ENCODE measurements at regions not wholly inside any gene's neighbourhood (a gene's known extent, or its start where the extent isn't known, plus 50 kb on each side); places are given as distances from the start of the nearest gene placed in this dataset.

DNA sequence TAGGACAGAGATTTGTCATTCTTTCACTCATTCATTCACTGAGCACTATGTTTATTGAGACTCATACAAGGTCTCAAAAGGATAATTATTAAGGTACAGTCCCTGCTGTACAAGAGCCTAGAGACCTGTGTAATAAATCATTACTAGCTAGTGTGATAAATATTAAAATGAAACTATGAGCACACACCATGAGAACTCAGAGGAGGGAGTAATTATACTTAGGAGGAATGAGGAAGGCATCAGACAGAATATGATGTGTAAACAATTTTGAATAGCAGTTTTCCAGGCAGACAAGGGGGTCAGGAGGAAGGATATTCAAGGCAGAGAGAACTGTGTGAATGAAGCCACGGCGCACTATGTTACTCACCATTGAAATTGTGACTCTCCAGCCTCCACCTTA, 300.8 kb upstream of the ISX start:
- Histone ChIP-seq H3K9ac (ENCODE audit: low read length in 5 of 5) (no peak overlapping the region), H3K4me3 (ENCODE audit: low read depth in 1 of 5, low read length in 5 of 5) (no peak overlapping the region), H3K4me1 (ENCODE audit: control insufficient read depth in 5 of 5, insufficient read depth in 5 of 5, low read length in 5 of 5) (no peaks in the 10 kb centered on the region), H3K36me3 (ENCODE audit: control insufficient read depth in 5 of 5, insufficient read depth in 5 of 5, low read length in 5 of 5) (no peaks in the 10 kb centered on the region), H3K27me3 (ENCODE audit: control insufficient read depth in 5 of 5, insufficient read depth in 4 of 5, low read length in 5 of 5) (peaks cover 0 to 2% (median 0%) of the 10 kb centered on the region in 5 donors), H3K27ac (ENCODE audit: low read depth, low read length) (no peak overlapping the region), H3K9me3 (ENCODE audit: control insufficient read depth in 5 of 5, low read length in 5 of 5) (peaks cover 0 to 3% (median 0%) of the 10 kb centered on the region in 5 donors)

DNA sequence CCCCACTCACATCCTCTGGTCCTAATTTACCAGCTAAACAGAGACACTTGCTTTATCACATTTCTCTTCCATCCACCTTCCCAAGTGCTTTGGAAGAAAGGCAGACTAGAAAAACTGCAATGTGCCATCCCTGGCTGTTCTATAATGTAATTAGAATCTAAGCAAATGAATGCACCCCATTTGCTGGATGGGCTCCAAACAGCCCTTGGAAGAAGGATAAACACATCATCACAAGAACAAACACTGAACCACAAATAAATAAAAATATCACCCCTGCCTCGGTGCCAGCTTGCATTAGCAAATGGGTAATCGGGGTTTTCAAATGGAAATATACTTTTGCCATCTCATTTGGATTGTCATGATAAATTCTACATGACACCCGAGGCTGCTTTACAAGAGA, 296.6 kb upstream of the ISX start:
- no peak overlapping the region for H3K9ac ChIP-seq (ENCODE audit: low read length in 5 of 5)
- H3K9me3 ChIP-seq (ENCODE audit: control insufficient read depth in 5 of 5, low read length in 5 of 5), result no peaks in the 10 kb centered on the region
- H3K36me3 ChIP-seq (ENCODE audit: control insufficient read depth in 5 of 5, insufficient read depth in 5 of 5, low read length in 5 of 5), result no peaks in the 10 kb centered on the region
- peaks cover 0 to 3% (median 0%) of the 10 kb centered on the region in 5 donors for H3K27me3 ChIP-seq (ENCODE audit: control insufficient read depth in 5 of 5, insufficient read depth in 4 of 5, low read length in 5 of 5)
- no peak overlapping the region for H3K4me3 ChIP-seq (ENCODE audit: low read depth in 1 of 5, low read length in 5 of 5)
- no peaks in the 10 kb centered on the region for H3K4me1 ChIP-seq (ENCODE audit: control insufficient read depth in 5 of 5, insufficient read depth in 5 of 5, low read length in 5 of 5)
- H3K27ac ChIP-seq (ENCODE audit: low read depth, low read length), result no peak overlapping the region

DNA sequence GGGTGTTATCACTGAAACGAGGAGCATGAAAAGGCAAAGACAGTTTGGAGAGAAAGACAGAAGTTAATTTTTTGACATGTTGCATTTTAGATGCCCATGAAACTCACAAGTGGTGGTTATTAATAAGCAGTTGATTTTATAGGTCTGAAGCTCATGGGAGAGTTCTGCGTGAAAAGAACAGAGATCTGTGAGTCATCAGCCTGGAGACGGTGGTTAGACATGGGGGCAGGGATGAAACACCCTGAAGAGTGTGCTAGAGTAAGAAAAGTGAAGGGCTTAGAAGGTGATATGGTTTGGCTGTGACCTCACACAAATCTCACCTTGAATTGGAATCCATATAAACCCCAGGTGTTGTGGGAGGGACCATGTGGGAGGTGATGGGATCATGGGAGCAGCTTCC, 289.1 kb upstream of the ISX start:
- peaks cover 0 to 3% (median 0%) of the 10 kb centered on the region in 5 donors for H3K27me3 ChIP-seq (ENCODE audit: control insufficient read depth in 5 of 5, insufficient read depth in 4 of 5, low read length in 5 of 5)
- no peaks in the 10 kb centered on the region for H3K4me1 ChIP-seq (ENCODE audit: control insufficient read depth in 5 of 5, insufficient read depth in 5 of 5, low read length in 5 of 5)
- no peaks in the 10 kb centered on the region for H3K36me3 ChIP-seq (ENCODE audit: control insufficient read depth in 5 of 5, insufficient read depth in 5 of 5, low read length in 5 of 5)
- peaks cover 0 to 7% (median 0%) of the 10 kb centered on the region in 5 donors for H3K9me3 ChIP-seq (ENCODE audit: control insufficient read depth in 5 of 5, low read length in 5 of 5)
- H3K27ac ChIP-seq (ENCODE audit: low read depth, low read length), result no peak overlapping the region
- no peak overlapping the region for H3K9ac ChIP-seq (ENCODE audit: low read length in 5 of 5)
- H3K4me3 ChIP-seq (ENCODE audit: low read depth in 1 of 5, low read length in 5 of 5), result no peak overlapping the region

DNA sequence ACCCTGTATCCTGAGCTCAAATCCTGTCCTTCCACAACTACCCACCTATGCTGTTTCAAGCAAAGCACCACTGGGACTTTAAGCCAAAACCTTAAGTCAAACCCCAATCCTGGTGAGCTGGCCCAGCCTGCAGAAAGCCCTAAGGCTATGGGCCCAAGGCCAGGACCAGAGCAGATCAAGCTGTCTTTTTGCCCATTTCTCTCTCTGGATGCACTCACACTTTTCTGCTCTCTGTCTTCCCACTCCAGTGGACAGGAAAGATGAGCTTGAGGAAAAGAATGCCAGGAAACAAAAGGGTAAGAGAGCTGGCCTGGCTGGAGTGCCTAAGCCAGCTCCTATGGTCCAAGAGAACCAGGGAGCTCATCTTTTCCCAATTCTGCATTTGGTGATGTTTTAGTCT, 284.3 kb upstream of the ISX start:
- Histone ChIP-seq H3K27me3 (ENCODE audit: control insufficient read depth in 5 of 5, insufficient read depth in 4 of 5, low read length in 5 of 5) (no peaks in the 10 kb centered on the region), H3K4me1 (ENCODE audit: control insufficient read depth in 5 of 5, insufficient read depth in 5 of 5, low read length in 5 of 5) (no peaks in the 10 kb centered on the region), H3K27ac (ENCODE audit: low read depth, low read length) (no peak overlapping the region), H3K9ac (ENCODE audit: low read length in 5 of 5) (no peak overlapping the region), H3K36me3 (ENCODE audit: control insufficient read depth in 5 of 5, insufficient read depth in 5 of 5, low read length in 5 of 5) (no peaks in the 10 kb centered on the region), H3K4me3 (ENCODE audit: low read depth in 1 of 5, low read length in 5 of 5) (no peak overlapping the region), H3K9me3 (ENCODE audit: control insufficient read depth in 5 of 5, low read length in 5 of 5) (peaks cover 0 to 7% (median 0%) of the 10 kb centered on the region in 5 donors)

DNA sequence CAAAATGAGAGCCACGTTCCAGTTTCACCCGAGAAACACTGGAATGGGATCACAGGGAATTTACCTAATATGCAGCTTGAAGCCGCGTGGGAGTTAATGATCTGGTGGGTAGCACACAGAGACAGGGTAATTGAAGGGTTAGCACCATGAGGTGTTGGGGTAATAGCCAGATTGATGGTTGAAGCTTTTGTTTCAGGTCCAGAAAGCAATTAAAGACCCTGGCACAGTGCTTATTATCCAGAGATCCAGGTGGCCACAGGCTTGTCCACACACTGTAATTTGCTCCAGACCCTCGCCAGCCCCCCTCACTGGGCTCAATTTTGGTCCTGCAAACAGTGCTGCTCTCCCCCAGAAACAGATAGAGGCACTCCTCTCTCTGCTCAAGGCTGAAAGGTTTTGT, 282.5 kb upstream of the ISX start:
- H3K9ac ChIP-seq (ENCODE audit: low read length in 5 of 5), result no peak overlapping the region
- no peaks in the 10 kb centered on the region for H3K27me3 ChIP-seq (ENCODE audit: control insufficient read depth in 5 of 5, insufficient read depth in 4 of 5, low read length in 5 of 5)
- H3K9me3 ChIP-seq (ENCODE audit: control insufficient read depth in 5 of 5, low read length in 5 of 5), result peaks cover 0 to 4% (median 0%) of the 10 kb centered on the region in 5 donors
- no peaks in the 10 kb centered on the region for H3K4me1 ChIP-seq (ENCODE audit: control insufficient read depth in 5 of 5, insufficient read depth in 5 of 5, low read length in 5 of 5)
- H3K27ac ChIP-seq (ENCODE audit: low read depth, low read length), result no peak overlapping the region
- H3K4me3 ChIP-seq (ENCODE audit: low read depth in 1 of 5, low read length in 5 of 5), result no peak overlapping the region
- H3K36me3 ChIP-seq (ENCODE audit: control insufficient read depth in 5 of 5, insufficient read depth in 5 of 5, low read length in 5 of 5), result no peaks in the 10 kb centered on the region

DNA sequence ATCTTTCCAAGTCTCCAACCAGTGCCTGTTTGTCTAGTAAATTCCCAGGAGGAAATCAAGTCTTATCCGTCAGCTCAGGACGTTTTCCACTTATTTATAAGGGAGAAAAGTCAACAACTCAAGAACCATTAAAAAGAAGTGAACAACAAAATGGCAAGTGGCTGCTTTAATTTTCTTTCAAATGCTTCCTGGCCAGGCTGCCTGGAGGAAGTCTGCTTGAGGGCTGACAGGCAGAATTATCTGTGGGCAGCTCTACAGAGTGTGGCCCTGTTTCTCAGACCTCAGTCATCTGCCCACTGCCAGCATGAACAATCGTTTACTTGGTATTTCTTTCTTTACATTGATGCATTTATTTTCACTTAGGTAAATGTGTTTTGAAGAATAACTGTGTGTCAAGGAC, 281.9 kb upstream of the ISX start:
- Histone ChIP-seq H3K36me3 (ENCODE audit: control insufficient read depth in 5 of 5, insufficient read depth in 5 of 5, low read length in 5 of 5) (no peaks in the 10 kb centered on the region), H3K27ac (ENCODE audit: low read depth, low read length) (no peak overlapping the region), H3K9me3 (ENCODE audit: control insufficient read depth in 5 of 5, low read length in 5 of 5) (peaks cover 0 to 4% (median 0%) of the 10 kb centered on the region in 5 donors), H3K4me3 (ENCODE audit: low read depth in 1 of 5, low read length in 5 of 5) (no peak overlapping the region), H3K27me3 (ENCODE audit: control insufficient read depth in 5 of 5, insufficient read depth in 4 of 5, low read length in 5 of 5) (no peaks in the 10 kb centered on the region), H3K9ac (ENCODE audit: low read length in 5 of 5) (no peak overlapping the region), H3K4me1 (ENCODE audit: control insufficient read depth in 5 of 5, insufficient read depth in 5 of 5, low read length in 5 of 5) (no peaks in the 10 kb centered on the region)

DNA sequence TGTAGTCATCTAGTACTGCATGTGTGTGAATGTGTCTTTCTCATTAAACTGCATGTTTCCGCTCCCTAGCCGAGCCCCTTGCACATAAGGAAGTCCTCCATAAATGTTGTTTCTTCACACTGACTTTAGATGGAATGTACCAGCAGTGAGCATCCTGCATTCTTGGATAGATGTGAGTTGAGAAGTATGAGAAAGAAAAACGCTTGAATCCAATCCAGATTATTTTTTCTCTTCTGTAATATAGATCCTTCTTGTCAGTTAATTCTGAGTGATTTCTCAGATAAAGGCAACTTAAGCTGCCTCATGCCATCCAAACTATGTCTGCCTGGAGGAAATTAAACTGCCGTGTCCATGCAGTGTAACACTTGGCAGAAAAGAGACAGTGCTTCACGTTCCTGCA, 268.1 kb upstream of the ISX start:
- H3K9ac ChIP-seq (ENCODE audit: low read length in 5 of 5), result no peak overlapping the region
- no peaks in the 10 kb centered on the region for H3K4me1 ChIP-seq (ENCODE audit: control insufficient read depth in 5 of 5, insufficient read depth in 5 of 5, low read length in 5 of 5)
- no peak overlapping the region for H3K27ac ChIP-seq (ENCODE audit: low read depth, low read length)
- peaks cover 0 to 14% (median 4%) of the 10 kb centered on the region in 5 donors for H3K27me3 ChIP-seq (ENCODE audit: control insufficient read depth in 5 of 5, insufficient read depth in 4 of 5, low read length in 5 of 5)
- no peaks in the 10 kb centered on the region for H3K36me3 ChIP-seq (ENCODE audit: control insufficient read depth in 5 of 5, insufficient read depth in 5 of 5, low read length in 5 of 5)
- H3K4me3 ChIP-seq (ENCODE audit: low read depth in 1 of 5, low read length in 5 of 5), result no peak overlapping the region
- no peaks in the 10 kb centered on the region for H3K9me3 ChIP-seq (ENCODE audit: control insufficient read depth in 5 of 5, low read length in 5 of 5)

DNA sequence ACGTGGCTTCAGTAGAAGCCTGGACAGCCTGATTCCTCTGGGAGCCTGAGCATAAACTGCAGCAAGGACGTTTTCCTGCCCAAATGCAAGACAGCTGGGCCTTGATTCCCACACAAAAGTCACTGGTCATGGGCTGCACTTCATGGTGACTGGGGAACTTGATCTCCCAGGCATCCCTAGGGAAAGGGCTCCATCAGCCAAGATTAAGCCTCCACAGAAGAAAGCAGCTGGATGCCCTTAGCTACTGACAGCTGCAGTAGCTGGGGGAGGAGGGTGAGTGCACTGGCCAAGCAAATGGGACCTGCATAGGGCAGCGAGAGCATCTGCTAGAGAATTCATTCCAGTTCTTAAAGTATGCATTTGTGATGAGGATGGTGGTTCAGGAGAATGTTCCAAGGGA, 267.4 kb upstream of the ISX start:
- Histone ChIP-seq H3K4me1 (ENCODE audit: control insufficient read depth in 5 of 5, insufficient read depth in 5 of 5, low read length in 5 of 5) (no peaks in the 10 kb centered on the region), H3K4me3 (ENCODE audit: low read depth in 1 of 5, low read length in 5 of 5) (no peak overlapping the region), H3K9ac (ENCODE audit: low read length in 5 of 5) (no peak overlapping the region), H3K9me3 (ENCODE audit: control insufficient read depth in 5 of 5, low read length in 5 of 5) (no peaks in the 10 kb centered on the region), H3K27me3 (ENCODE audit: control insufficient read depth in 5 of 5, insufficient read depth in 4 of 5, low read length in 5 of 5) (peaks cover 0 to 14% (median 4%) of the 10 kb centered on the region in 5 donors), H3K36me3 (ENCODE audit: control insufficient read depth in 5 of 5, insufficient read depth in 5 of 5, low read length in 5 of 5) (no peaks in the 10 kb centered on the region), H3K27ac (ENCODE audit: low read depth, low read length) (no peak overlapping the region)

DNA sequence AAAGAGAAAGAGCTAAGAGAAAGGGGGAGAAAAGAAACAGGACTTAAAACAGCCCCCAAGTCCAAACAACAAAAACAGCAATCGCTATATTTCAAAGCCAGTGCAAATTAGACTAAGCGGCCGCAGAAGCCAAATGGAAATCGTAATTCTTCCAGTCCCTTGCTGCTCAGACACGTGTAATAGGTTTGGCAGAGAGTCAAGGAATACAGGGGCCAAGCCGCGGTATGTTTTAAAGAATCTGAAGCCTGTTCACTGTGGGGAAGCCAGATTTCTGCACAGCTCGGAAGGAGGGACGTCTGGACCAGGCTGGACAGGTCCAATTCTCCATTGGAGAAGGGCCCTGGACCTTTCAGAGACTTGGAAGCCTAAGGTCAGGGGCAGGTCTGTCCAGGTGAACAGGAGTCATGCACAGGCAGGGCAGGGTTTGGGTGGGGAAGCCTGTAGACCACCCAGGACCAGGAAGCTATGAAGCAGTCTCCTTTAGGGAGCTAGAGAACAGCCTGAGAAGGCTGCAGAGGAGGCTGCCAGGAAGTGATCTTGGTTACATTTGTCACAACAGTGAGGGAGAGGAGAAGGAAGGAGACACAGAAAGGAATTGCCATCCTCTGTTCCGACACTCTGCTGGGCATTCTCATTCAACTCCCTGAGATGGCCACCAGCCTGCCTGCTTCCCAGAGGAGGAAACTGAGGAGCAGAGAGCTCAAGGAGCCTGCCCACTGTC, 265.5 kb upstream of the ISX start:
- Histone ChIP-seq H3K9me3 (ENCODE audit: control insufficient read depth in 5 of 5, low read length in 5 of 5) (no peaks in the 10 kb centered on the region), H3K27me3 (ENCODE audit: control insufficient read depth in 5 of 5, insufficient read depth in 4 of 5, low read length in 5 of 5) (peaks cover 0 to 14% (median 4%) of the 10 kb centered on the region in 5 donors), H3K9ac (ENCODE audit: low read length in 5 of 5) (no peak overlapping the region), H3K27ac (ENCODE audit: low read depth, low read length) (no peak overlapping the region), H3K36me3 (ENCODE audit: control insufficient read depth in 5 of 5, insufficient read depth in 5 of 5, low read length in 5 of 5) (no peaks in the 10 kb centered on the region), H3K4me3 (ENCODE audit: low read depth in 1 of 5, low read length in 5 of 5) (no peak overlapping the region), H3K4me1 (ENCODE audit: control insufficient read depth in 5 of 5, insufficient read depth in 5 of 5, low read length in 5 of 5) (no peaks in the 10 kb centered on the region)

DNA sequence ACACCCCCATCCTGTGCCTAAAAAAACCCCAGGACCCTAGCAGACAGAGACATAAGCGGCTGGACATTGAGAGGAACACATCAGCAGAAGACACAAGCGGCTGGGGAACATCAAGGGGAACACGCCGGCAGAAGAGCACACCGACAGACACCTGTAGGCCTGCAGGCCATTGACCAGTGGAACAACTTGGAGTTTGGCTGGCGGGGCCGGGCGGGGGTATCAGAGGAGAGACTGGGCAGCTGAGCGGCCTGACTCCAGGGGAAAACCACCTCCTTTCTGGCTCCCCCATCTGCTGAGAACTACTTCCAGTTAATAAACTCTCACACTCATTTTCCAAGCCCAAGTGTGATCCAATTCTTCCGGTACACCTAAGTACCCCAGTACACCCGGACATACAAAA, 264.7 kb upstream of the ISX start:
- H3K36me3 ChIP-seq (ENCODE audit: control insufficient read depth in 5 of 5, insufficient read depth in 5 of 5, low read length in 5 of 5), result no peaks in the 10 kb centered on the region
- no peaks in the 10 kb centered on the region for H3K4me1 ChIP-seq (ENCODE audit: control insufficient read depth in 5 of 5, insufficient read depth in 5 of 5, low read length in 5 of 5)
- H3K4me3 ChIP-seq (ENCODE audit: low read depth in 1 of 5, low read length in 5 of 5), result no peak overlapping the region
- peaks cover 0 to 14% (median 4%) of the 10 kb centered on the region in 5 donors for H3K27me3 ChIP-seq (ENCODE audit: control insufficient read depth in 5 of 5, insufficient read depth in 4 of 5, low read length in 5 of 5)
- H3K9me3 ChIP-seq (ENCODE audit: control insufficient read depth in 5 of 5, low read length in 5 of 5), result no peaks in the 10 kb centered on the region
- no peak overlapping the region for H3K27ac ChIP-seq (ENCODE audit: low read depth, low read length)
- H3K9ac ChIP-seq (ENCODE audit: low read length in 5 of 5), result no peak overlapping the region

All from subcutaneous abdominal adipose tissue (tissue), 5 donors.